Kidney epithelial cell (primary cell): ENCODE measurements at regions not wholly inside any gene's neighbourhood (a gene's known extent, or its start where the extent isn't known, plus 50 kb on each side); places are given as distances from the start of the nearest gene placed in this dataset.

Source experiments
- DNase-seq: peaks from one replicate; pipeline ENCODE4 v3.0.0-alpha.2; 2010; ENCODE audit warnings: low read depth
- H3K27me3 ChIP-seq: 2 replicates; pipeline ENCODE4 v1.6.0; 2011; ENCODE audit warnings: low read length; ENCODE audit not compliant: control insufficient read depth, insufficient read depth
- H3K36me3 ChIP-seq: 2 replicates; pipeline ENCODE4 v1.5.1; 2011; ENCODE audit warnings: low read length; ENCODE audit not compliant: control insufficient read depth, insufficient read depth
- H3K4me3 ChIP-seq: 2 replicates; pipeline ENCODE4 v1.5.1; 2011; ENCODE audit warnings: low read depth, mild to moderate bottlenecking, control low read depth, low read length
- TF ChIP-seq, protein P1 (sequence below): IDR thresholded peaks from 2 replicates; pipeline ENCODE4 v1.5.1; 2011; ENCODE audit warnings: mild to moderate bottlenecking, moderate library complexity, low read length, control low read depth, inconsistent platforms; ENCODE audit not compliant: insufficient read depth, poor library complexity, severe bottlenecking

DNA sequence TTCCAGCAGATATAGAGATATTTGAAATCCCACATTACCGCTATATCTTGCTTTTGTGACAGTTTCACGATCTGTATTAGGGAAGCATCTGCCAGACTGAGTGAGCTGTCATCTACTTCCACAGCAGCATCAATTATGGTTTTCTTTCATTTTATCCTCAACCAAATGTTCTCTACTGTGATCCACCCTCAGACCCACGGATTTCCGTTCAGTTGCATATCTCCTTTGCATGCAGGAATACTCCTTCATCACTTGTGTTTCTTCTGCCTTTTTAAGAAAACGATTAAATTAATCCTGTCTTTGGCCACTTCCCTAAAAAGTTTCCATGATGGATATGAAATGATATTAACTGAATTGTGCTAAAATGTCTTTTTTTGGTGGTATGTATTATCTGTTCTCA is 262.1 kb upstream of the ADGRB3 start:
- no peak for DNase-seq
- TF ChIP-seq, protein P1, sequence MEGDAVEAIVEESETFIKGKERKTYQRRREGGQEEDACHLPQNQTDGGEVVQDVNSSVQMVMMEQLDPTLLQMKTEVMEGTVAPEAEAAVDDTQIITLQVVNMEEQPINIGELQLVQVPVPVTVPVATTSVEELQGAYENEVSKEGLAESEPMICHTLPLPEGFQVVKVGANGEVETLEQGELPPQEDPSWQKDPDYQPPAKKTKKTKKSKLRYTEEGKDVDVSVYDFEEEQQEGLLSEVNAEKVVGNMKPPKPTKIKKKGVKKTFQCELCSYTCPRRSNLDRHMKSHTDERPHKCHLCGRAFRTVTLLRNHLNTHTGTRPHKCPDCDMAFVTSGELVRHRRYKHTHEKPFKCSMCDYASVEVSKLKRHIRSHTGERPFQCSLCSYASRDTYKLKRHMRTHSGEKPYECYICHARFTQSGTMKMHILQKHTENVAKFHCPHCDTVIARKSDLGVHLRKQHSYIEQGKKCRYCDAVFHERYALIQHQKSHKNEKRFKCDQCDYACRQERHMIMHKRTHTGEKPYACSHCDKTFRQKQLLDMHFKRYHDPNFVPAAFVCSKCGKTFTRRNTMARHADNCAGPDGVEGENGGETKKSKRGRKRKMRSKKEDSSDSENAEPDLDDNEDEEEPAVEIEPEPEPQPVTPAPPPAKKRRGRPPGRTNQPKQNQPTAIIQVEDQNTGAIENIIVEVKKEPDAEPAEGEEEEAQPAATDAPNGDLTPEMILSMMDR = no peak
- no peaks in the 10 kb centered on the region for H3K27me3 ChIP-seq
- no peaks in the 10 kb centered on the region for H3K36me3 ChIP-seq
- H3K4me3 ChIP-seq = no peak overlapping the region

DNA sequence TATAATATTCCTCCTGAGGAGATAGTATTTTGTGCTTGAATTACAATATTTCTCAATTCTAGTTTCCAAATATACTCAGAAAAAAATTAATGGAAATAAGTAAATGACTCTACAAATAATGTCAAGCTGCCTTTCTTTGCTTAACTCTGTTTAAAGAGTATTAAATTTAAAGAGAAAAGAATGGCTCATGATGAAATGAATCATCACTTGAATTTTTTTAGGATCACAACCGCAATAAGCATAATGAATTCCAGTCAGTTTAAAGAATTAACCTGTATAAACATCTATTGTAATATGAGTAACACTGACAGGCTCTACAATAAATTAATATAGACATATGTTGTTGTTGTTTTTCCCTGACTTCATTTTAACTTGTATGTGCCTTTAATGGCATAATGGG is 266.2 kb upstream of the ADGRB3 start:
- DNase-seq = no peak
- Histone ChIP-seq H3K4me3 (no peak overlapping the region), H3K27me3 (no peaks in the 10 kb centered on the region), H3K36me3 (no peaks in the 10 kb centered on the region)
- TF ChIP-seq, protein P1 = no peak

DNA sequence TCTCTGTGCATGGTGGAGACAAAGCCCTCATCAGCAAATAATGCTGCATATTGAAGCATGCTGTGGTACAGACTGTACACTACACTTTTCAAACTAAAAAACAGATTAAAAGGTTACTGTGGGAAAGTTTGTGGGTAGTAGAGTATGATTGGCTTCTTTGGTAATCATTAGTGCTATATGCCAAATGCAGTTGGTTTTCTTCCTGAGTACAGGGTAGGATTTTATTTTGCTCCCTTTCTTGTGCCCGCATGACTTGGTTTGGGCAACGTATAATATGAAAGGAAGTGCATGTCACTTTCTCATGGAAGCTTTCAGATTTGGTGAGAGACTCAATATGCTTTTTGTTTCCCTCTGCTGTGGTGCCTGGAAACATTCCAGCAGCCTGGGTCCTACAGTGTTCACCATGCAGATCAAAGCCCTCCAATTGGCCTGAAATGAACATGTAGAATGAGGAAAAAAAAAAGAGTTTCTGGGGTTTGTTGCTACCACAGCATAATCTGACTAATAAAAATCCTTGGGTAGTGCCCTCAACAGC is 270.7 kb upstream of the ADGRB3 start:
- Histone ChIP-seq H3K36me3 (no peaks in the 10 kb centered on the region), H3K27me3 (no peaks in the 10 kb centered on the region), H3K4me3 (no peak overlapping the region)
- no peak for DNase-seq
- TF ChIP-seq, protein P1 = no peak

- Histone ChIP-seq H3K36me3 (no peaks in the 10 kb centered on the region), H3K27me3 (no peaks in the 10 kb centered on the region), H3K4me3 (no peak overlapping the region)
- no peak for DNase-seq
- TF ChIP-seq, protein P1 = peak; percentile 58
Measured at GRCh38 chr6:68343901-68344300, 291.2 kb upstream of the ADGRB3 start.

- no peak for DNase-seq
- Histone ChIP-seq H3K36me3 (no peaks in the 10 kb centered on the region), H3K4me3 (no peak overlapping the region), H3K27me3 (no peaks in the 10 kb centered on the region)
- TF ChIP-seq, protein P1 = no peak
Measured at GRCh38 chr6:68342286-68342685, 292.8 kb upstream of the ADGRB3 start.

GRCh38 chr6:68339488-68340131 is 295.5 kb upstream of the ADGRB3 start:
- Histone ChIP-seq H3K36me3 (no peaks in the 10 kb centered on the region), H3K4me3 (no peak overlapping the region), H3K27me3 (no peaks in the 10 kb centered on the region)
- DNase-seq = no peak
- TF ChIP-seq, protein P1 = no peak
